GM19025 (cell line): ENCODE measurements at regions not wholly inside any gene's neighbourhood (a gene's known extent, or its start where the extent isn't known, plus 50 kb on each side); places are given as distances from the start of the nearest gene placed in this dataset.

ENCODE experiments used
- ATAC-seq: cut with Tn5 transposase; IDR thresholded peaks from one replicate; pipeline ENCODE4 v1.9.1; 2021; ENCODE audit warnings: mild to moderate bottlenecking, low read depth, moderate library complexity; ENCODE audit not compliant: unreplicated experiment

DNA sequence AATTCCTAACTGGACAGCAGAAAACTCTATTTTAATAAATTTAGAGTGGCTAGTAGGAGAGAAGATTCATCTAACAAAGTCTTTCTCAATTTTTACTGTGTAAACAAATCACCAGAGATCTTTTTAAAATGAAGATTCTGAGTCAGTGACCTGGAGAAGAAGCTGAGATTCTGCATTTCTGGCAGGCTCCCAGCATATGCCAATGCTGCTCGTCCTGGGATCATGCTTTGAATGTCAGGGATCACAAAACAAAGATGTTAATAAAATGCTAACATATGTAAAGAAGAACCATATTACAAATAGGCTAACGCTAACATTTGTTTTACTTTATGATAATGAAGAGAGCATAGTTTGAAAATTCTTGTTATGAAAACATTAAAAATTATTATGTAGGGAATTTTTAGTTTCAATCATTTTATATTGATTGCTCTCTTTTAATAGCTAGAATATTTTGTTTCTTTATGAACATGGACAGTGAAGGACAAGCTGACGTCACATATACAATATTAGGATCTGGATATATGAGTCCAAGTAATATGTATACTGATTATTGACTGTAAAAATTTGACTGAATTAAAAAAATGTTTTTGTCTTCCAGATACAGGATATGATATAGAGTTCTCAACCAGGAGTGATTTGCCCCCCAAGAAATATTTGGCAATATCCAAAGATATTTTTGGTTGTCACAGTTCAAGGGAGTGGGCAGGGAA is 160.8 kb upstream of the GPR149 start:
- ATAC-seq = no peak

DNA sequence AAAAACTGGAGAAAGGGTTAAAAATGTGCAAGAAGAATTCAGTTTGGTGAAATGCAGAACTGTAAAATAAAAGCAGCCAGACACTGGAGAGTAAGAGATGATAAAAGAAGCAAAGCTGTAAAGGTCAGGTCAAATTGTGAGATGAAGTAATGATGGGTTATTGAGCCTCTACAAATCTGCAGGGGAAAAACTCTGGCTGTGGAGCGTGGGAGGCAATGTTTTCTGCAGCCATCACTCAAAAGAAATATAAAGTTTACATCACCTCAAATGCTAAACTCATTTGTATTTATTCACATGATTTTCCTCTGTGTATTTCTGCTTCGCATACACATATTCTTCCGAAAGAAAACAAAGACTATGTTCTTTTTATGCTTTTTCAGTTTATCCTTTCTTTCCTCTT is 158.8 kb upstream of the GPR149 start:
- ATAC-seq = no peak

DNA sequence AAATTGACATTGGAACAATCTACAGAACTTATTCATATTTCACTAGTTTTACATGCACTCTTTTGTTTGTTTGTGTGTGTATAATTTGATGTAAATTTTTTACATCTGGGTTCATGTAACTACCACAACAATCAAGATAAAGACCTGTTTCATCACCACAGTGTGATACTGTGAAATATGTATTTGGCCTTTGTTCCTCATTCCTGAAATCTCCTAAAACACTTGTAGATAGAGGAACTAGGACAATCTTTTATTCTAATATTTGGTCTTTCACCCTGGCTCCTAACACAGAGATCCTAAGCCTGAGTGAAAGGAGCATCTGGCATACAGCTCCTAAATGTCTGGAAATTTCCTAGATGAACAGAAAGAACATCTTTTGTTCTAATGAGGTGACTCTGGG is 155.0 kb upstream of the GPR149 start:
- no peak for ATAC-seq

DNA sequence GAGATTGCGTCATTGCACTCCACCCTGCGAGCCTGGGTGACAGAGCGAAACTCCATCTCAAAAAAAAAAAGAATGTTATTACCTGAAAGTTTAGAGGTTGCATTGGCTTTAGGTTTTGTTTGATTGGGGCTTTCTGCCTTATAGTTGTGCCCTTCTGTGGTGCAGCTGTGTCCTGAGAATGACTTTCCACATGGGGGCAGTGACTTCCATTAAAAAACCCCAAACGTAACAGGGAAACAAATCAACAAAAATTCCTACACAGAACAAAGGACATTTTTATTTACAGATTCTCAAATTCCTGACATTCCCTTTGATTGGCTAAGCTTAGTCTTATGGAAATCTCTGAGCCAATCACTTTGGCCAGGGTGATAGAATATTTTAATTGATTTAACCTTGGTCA is 154.1 kb upstream of the GPR149 start:
- ATAC-seq = no peak

GRCh38 chr3:154583086-154583634 is 153.2 kb upstream of the GPR149 start:
- no peak for ATAC-seq

DNA sequence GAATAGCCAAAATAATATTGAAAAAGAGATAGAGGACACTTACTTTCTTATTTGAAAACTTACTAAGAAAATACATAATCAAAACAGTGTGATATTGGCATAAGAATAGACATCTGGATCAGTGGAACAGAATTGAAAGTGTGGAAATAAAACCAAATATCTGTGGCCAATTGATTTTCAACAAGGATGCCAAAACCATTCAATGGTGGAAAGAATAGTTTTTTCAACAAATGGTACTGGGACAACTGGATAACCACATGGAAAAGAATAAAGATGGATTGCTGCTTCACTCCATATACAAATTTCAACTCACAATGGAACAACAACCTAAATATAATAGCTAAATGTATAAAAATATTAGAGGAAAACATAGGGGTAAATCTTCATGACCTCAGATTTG is 152.5 kb upstream of the GPR149 start:
- ATAC-seq = no peak

DNA sequence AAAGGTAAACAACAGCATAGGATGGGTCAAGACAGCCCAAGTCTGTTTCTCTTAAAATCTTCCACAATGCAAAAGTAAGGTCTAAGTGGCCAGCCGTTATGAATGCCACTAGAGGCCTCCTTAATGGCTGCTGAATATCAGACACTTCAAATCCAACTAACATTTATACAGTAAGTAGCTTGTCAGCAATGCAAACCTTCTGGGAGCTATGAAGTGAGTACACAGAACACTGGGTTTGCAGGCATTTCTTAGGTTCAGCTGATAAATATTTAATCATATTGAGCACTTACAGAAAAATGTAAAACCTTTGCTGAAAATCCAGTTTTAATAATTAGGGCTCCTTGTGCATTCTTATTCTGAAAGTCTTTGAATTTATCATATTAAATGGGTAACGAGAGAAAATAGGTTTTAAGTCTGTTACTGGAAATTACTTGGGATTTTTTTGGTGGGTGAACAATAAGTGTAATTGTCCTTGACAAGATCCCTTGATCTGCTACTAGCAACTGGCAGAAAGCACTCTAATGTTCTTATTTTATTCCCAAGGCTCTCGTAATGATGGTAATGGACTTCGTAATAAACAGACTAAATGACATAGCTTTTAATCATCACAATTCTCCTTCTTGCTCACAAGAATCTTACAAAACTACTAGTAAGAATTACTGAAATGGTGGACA is 141.7 kb upstream of the GPR149 start:
- no peak for ATAC-seq

DNA sequence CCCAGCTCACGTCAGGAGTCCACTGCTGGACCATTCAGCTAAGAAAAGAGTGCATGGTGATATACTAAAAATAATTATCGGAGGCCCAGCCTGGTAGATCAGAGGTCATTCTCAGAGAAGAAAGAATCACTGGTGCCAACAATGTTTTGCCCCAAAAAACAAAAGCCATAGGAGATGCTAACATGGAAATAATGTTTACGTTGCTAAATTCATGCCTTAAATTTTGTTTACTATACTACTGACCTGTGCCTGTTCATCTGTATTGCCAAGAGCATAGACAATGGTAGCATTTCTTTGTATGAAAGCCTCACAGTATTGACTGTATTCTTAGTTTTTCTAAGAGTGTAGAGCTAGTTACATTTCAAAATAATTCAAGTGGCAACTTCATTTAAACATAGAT is 138.1 kb upstream of the GPR149 start:
- ATAC-seq = no peak

- ATAC-seq = no peak
These were observed 129.6 kb upstream of the GPR149 start for GRCh38 chr3:154559623-154560022.

DNA sequence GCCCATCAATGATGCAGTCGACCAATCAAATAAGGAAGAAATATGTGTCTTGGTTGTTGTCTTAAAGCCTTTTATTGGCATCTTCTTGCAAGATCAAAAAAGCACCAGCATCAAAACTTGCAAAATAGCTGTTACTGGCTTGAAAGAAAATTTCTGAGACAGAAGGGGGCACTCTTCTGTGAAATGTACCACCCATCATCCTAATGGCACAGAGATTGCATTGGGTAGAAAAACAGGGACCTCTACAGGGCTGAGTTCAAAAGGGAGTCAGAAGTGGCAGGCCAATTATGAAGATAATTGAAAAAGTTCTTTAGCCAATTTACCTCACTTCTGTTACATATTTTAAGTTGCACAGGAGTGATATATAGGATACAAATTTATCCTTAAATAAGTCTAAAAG is 122.3 kb upstream of the GPR149 start:
- ATAC-seq = no peak

GRCh38 chr3:154549391-154549790 is 119.4 kb upstream of the GPR149 start:
- no peak for ATAC-seq

DNA sequence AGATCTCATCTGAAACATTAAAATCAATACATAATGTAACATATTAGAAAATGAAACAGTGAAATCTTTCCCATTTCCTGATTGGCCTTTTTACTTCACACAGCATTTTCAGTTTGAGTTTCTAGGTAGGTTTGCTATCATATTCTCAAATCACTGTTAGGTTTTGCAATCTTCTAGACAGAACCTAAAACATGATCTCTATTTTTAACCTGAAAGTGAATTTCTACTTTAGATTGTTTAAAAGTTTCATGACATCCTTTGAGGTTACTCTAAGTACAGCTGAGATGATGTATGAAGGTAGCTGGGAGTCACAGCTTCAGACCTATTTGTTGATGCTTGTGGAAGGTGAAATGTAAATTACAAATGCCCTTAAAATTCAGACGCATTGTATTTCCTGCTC is 118.4 kb upstream of the GPR149 start:
- ATAC-seq = no peak

- no peak for ATAC-seq
These were observed 112.8 kb upstream of the GPR149 start for GRCh38 chr3:154542837-154543236.

- no peak for ATAC-seq
These were observed 111.1 kb upstream of the GPR149 start for GRCh38 chr3:154540950-154541604.

DNA sequence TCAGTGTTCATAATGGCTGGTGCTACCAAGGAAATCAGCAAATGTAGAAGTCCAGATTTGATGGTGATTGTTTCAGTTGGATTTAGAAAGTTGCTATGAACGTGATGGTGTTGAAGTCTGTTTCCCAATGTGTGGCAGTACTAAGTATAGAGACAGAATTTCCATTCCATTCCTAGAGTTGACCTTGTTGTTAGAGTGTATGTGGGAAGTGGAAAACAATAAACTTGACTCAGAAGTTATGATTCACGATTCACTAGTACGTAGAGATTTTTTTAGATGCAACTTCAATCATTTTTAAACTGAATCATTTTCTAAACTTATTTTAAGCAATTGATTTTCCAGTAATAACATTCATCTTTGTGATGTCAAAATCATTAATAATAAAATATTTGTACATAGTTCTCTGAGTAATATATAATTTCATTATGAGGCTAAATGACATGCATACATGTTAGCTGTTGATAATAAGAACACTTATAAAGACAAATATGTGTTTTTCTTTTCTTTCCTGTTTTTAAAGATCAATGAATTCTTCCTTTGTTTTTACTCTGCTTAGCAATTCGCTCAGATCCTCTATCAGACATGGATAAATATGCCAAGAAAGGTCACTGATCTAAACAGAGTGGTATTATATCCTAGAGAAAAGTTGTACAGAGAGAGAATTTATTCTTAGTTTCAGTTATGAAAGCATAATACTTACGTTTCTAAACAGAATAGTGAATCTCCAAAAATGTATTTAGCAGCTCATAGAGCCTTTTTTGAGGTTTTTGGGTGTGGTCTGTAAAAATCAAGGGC is 108.8 kb upstream of the GPR149 start:
- ATAC-seq = no peak

GRCh38 chr3:154536751-154537150 is 106.8 kb upstream of the GPR149 start:
- no peak for ATAC-seq

- ATAC-seq = no peak
These were observed 92.1 kb upstream of the GPR149 start for GRCh38 chr3:154522036-154522602.

GRCh38 chr3:154517404-154517803 is 87.4 kb upstream of the GPR149 start:
- ATAC-seq = no peak

GRCh38 chr3:154515921-154516320 is 85.9 kb upstream of the GPR149 start:
- ATAC-seq = no peak

GRCh38 chr3:154510780-154511179 is 80.8 kb upstream of the GPR149 start:
- ATAC-seq = no peak
